ENCODE measurements at regions not wholly inside any gene's neighbourhood (a gene's known extent, or its start where the extent isn't known, plus 50 kb on each side); places are given as distances from the start of the nearest gene placed in this dataset.

DNA sequence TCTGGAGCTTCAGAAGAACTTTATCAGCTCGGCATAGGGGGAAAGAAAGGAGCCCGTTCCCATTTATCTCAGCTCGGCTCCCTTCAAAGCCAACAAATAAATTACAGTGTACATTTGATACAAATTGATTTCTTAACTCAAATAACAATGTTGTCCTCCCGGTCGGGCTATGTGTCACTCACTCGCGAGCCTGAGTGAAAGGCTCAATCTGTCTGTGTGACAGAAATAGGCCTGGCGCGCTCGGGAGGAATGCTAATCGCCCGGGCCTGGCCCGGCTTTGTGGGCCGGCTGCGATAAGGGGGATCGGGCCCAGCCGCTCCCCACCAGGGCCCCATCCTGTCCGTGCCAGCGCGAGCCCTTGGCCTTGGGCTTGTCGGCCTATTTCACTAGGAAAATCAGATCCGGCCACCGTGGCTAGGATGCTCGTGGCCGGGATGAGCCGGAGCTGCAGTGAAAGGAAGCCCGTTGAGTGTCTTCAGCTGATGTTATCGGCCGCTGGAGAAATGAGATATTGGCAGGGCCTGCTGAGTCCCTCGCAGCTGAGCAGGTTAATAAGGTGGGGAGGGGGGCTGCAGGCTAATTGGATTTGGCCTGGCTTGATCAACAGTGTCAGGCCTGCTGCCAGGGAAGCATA, 258.7 kb downstream of the IRX1 start:
- Mint-ChIP-seq H3K27ac (no peak overlapping the region), H3K27me3 (no peaks in the 10 kb centered on the region), H3K4me1 (no peaks in the 10 kb centered on the region), H3K4me3 (no peak overlapping the region), H3K9me3 (ENCODE audit: insufficient read depth) (no peaks in the 10 kb centered on the region)
- no peak overlapping the region for H3K4me3 ChIP-seq (ENCODE audit: control extremely low read depth in 1 of 5, extremely low read depth in 1 of 5, insufficient read depth in 1 of 5, low read depth in 2 of 5, low read length in 4 of 5)
- H3K36me3 ChIP-seq (replicated peaks in 1 of 2; ENCODE audit: control extremely low read depth in 1 of 2, control insufficient read depth in 1 of 2, extremely low read depth in 1 of 2, insufficient read depth in 2 of 2, low read length in 1 of 2): no peaks in the 10 kb centered on the region
- H3K79me2 ChIP-seq (ENCODE audit: control insufficient read depth, insufficient read depth, low read length): no peaks in the 10 kb centered on the region
- H3K4me1 ChIP-seq (ENCODE audit: control insufficient read depth in 2 of 2, insufficient read depth in 2 of 2, low read length in 2 of 2): no peaks in the 10 kb centered on the region
- H3K9ac ChIP-seq (ENCODE audit: low read length): no peak overlapping the region
- no peak for TF ChIP-seq EZH2 (IDR thresholded peaks at IDR 0.05; ENCODE audit: borderline replicate concordance, insufficient read depth, low read depth, low read length, poor library complexity, severe bottlenecking)
- TF ChIP-seq, protein P1, sequence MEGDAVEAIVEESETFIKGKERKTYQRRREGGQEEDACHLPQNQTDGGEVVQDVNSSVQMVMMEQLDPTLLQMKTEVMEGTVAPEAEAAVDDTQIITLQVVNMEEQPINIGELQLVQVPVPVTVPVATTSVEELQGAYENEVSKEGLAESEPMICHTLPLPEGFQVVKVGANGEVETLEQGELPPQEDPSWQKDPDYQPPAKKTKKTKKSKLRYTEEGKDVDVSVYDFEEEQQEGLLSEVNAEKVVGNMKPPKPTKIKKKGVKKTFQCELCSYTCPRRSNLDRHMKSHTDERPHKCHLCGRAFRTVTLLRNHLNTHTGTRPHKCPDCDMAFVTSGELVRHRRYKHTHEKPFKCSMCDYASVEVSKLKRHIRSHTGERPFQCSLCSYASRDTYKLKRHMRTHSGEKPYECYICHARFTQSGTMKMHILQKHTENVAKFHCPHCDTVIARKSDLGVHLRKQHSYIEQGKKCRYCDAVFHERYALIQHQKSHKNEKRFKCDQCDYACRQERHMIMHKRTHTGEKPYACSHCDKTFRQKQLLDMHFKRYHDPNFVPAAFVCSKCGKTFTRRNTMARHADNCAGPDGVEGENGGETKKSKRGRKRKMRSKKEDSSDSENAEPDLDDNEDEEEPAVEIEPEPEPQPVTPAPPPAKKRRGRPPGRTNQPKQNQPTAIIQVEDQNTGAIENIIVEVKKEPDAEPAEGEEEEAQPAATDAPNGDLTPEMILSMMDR (IDR thresholded peaks at IDR 0.05): no peak
- intact Hi-C loops (cut with micrococcal nuclease): no loop called here
- no peak for ATAC-seq (ENCODE audit: low read depth)
- H3K27me3 ChIP-seq (replicated peaks in 1 of 4; ENCODE audit: control extremely low read depth in 1 of 4, control insufficient read depth in 3 of 4, insufficient read depth in 4 of 4, low read length in 3 of 4): no peaks in the 10 kb centered on the region
- no peak overlapping the region for H3K4me2 ChIP-seq (replicated peaks; ENCODE audit: low read depth, low read length, poor library complexity, severe bottlenecking)
- ChIA-PET POLR2A (no interaction called here), CTCF (no interaction called here)
- H2AFZ ChIP-seq (ENCODE audit: insufficient read depth, low read depth, low read length, poor library complexity, severe bottlenecking): no peak overlapping the region
- no peak for DNase-seq
- H3K27ac ChIP-seq (ENCODE audit: low read length in 2 of 2): no peak overlapping the region
- peaks cover 0 to 9% (median 0%) of the 10 kb centered on the region in 3 donors for H3K9me3 ChIP-seq (ENCODE audit: control extremely low read depth in 1 of 3, control insufficient read depth in 2 of 3, insufficient read depth in 1 of 3, low read length in 2 of 3)
- 94% methylated on average over 27 of the region's 30 CpGs for WGBS (ENCODE audit: insufficient coverage)
- no peaks in the 10 kb centered on the region for H4K20me1 ChIP-seq (ENCODE audit: control insufficient read depth, insufficient read depth, low read length, poor library complexity, severe bottlenecking)

GRCh38 chr5:3856036-3856435, 260.4 kb downstream of the IRX1 start:
- H3K4me3 ChIP-seq (ENCODE audit: control extremely low read depth in 1 of 5, extremely low read depth in 1 of 5, insufficient read depth in 1 of 5, low read depth in 2 of 5, low read length in 4 of 5): no peak overlapping the region
- DNase-seq (no peak), ATAC-seq (ENCODE audit: low read depth) (no peak)
- H3K27me3 ChIP-seq (replicated peaks in 1 of 4; ENCODE audit: control extremely low read depth in 1 of 4, control insufficient read depth in 3 of 4, insufficient read depth in 4 of 4, low read length in 3 of 4): no peaks in the 10 kb centered on the region
- Mint-ChIP-seq H3K9me3 (ENCODE audit: insufficient read depth) (no peaks in the 10 kb centered on the region), H3K4me1 (no peaks in the 10 kb centered on the region), H3K27ac (no peak overlapping the region), H3K27me3 (no peaks in the 10 kb centered on the region), H3K4me3 (no peak overlapping the region)
- H3K27ac ChIP-seq (ENCODE audit: low read length in 2 of 2): no peak overlapping the region
- no peaks in the 10 kb centered on the region for H4K20me1 ChIP-seq (ENCODE audit: control insufficient read depth, insufficient read depth, low read length, poor library complexity, severe bottlenecking)
- H3K9me3 ChIP-seq (ENCODE audit: control extremely low read depth in 1 of 3, control insufficient read depth in 2 of 3, insufficient read depth in 1 of 3, low read length in 2 of 3): peaks cover 0 to 9% (median 0%) of the 10 kb centered on the region in 3 donors
- H3K36me3 ChIP-seq (replicated peaks in 1 of 2; ENCODE audit: control extremely low read depth in 1 of 2, control insufficient read depth in 1 of 2, extremely low read depth in 1 of 2, insufficient read depth in 2 of 2, low read length in 1 of 2): no peaks in the 10 kb centered on the region
- ChIA-PET CTCF (no interaction called here), POLR2A (no interaction called here)
- no peak overlapping the region for H3K4me2 ChIP-seq (replicated peaks; ENCODE audit: low read depth, low read length, poor library complexity, severe bottlenecking)
- WGBS (ENCODE audit: insufficient coverage): 82% methylated on average over 3 of the region's 6 CpGs
- no peaks in the 10 kb centered on the region for H3K4me1 ChIP-seq (ENCODE audit: control insufficient read depth in 2 of 2, insufficient read depth in 2 of 2, low read length in 2 of 2)
- H3K9ac ChIP-seq (ENCODE audit: low read length): no peak overlapping the region
- H3K79me2 ChIP-seq (ENCODE audit: control insufficient read depth, insufficient read depth, low read length): no peaks in the 10 kb centered on the region
- TF ChIP-seq, protein P1 (IDR thresholded peaks at IDR 0.05): no peak
- no peak for TF ChIP-seq EZH2 (IDR thresholded peaks at IDR 0.05; ENCODE audit: borderline replicate concordance, insufficient read depth, low read depth, low read length, poor library complexity, severe bottlenecking)
- intact Hi-C loops (cut with micrococcal nuclease): no loop called here
- no peak overlapping the region for H2AFZ ChIP-seq (ENCODE audit: insufficient read depth, low read depth, low read length, poor library complexity, severe bottlenecking)
